ENCODE measurements at regions not wholly inside any gene's neighbourhood (a gene's known extent, or its start where the extent isn't known, plus 50 kb on each side); places are given as distances from the start of the nearest gene placed in this dataset.

GRCh38 chr10:30748152-30748973 lies 118.8 kb upstream of the LYZL2 start:
- no peak for TF ChIP-seq CTCF (IDR thresholded peaks at IDR 0.05; ENCODE audit: low read depth, low read length, poor library complexity, severe bottlenecking)
- TF ChIP-seq EZH2phosphoT487 (IDR thresholded peaks at IDR 0.05; ENCODE audit: borderline replicate concordance, low read length), result no peak
